ENCODE measurements at regions not wholly inside any gene's neighbourhood (a gene's known extent, or its start where the extent isn't known, plus 50 kb on each side); places are given as distances from the start of the nearest gene placed in this dataset.

- no peak for DNase-seq
Measured at GRCh38 chr2:122858075-122858702, 1102.7 kb downstream of the TSN start.

GRCh38 chr2:122858813-122859212, 1103.4 kb downstream of the TSN start:
- no peak for DNase-seq

GRCh38 chr2:122859260-122859659, 1103.8 kb downstream of the TSN start:
- no peak for DNase-seq

GRCh38 chr2:122863532-122863931, 1108.1 kb downstream of the TSN start:
- no peak for DNase-seq

GRCh38 chr2:122864728-122865127, 1109.3 kb downstream of the TSN start:
- no peak for DNase-seq

- DNase-seq = no peak
Measured at GRCh38 chr2:122866095-122866494, 1110.6 kb downstream of the TSN start.

GRCh38 chr2:122867941-122868340, 1112.5 kb downstream of the TSN start:
- DNase-seq = no peak

- no peak for DNase-seq
Measured at GRCh38 chr2:122868646-122869275, 1113.3 kb downstream of the TSN start.

GRCh38 chr2:122873951-122874350, 1118.5 kb downstream of the TSN start:
- DNase-seq = no peak

GRCh38 chr2:122875091-122875865, 1119.8 kb downstream of the TSN start:
- DNase-seq = no peak

- DNase-seq = no peak
Measured at GRCh38 chr2:122883849-122884248, 1128.4 kb downstream of the TSN start.

GRCh38 chr2:122884889-122885288, 1129.4 kb downstream of the TSN start:
- DNase-seq = no peak

- DNase-seq = no peak
Measured at GRCh38 chr2:122885436-122885835, 1130.0 kb downstream of the TSN start.

GRCh38 chr2:122886479-122887145, 1131.2 kb downstream of the TSN start:
- peak; percentile 62 for DNase-seq

GRCh38 chr2:122899614-122900013, 1125.5 kb upstream of the CNTNAP5 start:
- DNase-seq = no peak

- DNase-seq = no peak
Measured at GRCh38 chr2:122905431-122905830, 1119.7 kb upstream of the CNTNAP5 start.

GRCh38 chr2:122908159-122908558, 1116.9 kb upstream of the CNTNAP5 start:
- DNase-seq = no peak

GRCh38 chr2:122927197-122927596, 1097.9 kb upstream of the CNTNAP5 start:
- DNase-seq = no peak

- no peak for DNase-seq
Measured at GRCh38 chr2:122927710-122928557, 1097.2 kb upstream of the CNTNAP5 start.

- no peak for DNase-seq
Measured at GRCh38 chr2:122929347-122929746, 1095.7 kb upstream of the CNTNAP5 start.

GRCh38 chr2:122935506-122935905, 1089.6 kb upstream of the CNTNAP5 start:
- DNase-seq = no peak

- DNase-seq = no peak
Measured at GRCh38 chr2:122939796-122940195, 1085.3 kb upstream of the CNTNAP5 start.

- DNase-seq = no peak
Measured at GRCh38 chr2:122949523-122949922, 1075.6 kb upstream of the CNTNAP5 start.

Measured in islet precursor cell (in vitro differentiated cells).